ENCODE measurements at regions not wholly inside any gene's neighbourhood (a gene's known extent, or its start where the extent isn't known, plus 50 kb on each side); places are given as distances from the start of the nearest gene placed in this dataset.

GRCh38 chr12:114949058-114949820 lies 265.3 kb upstream of the TBX3 start:
- POLR2A ChIA-PET = interaction anchor here (0.6 to 1.0 kb wide), 3 partner anchors 9 to 619 kb away, joined by 3 to 4 read pairs (median 3); no protein-coding TSS in a partner anchor
- Mint-ChIP-seq H3K4me1 (ENCODE audit: insufficient read depth, unreplicated experiment) (no peaks in the 10 kb centered on the region), H3K9me3 (ENCODE audit: unreplicated experiment) (no peaks in the 10 kb centered on the region), H3K27ac (ENCODE audit: low read depth, unreplicated experiment) (no peak overlapping the region), H3K4me3 (ENCODE audit: unreplicated experiment) (no peak overlapping the region), H3K27me3 (ENCODE audit: insufficient read depth, unreplicated experiment) (no peaks in the 10 kb centered on the region), H3K36me3 (ENCODE audit: insufficient read depth, unreplicated experiment) (no peaks in the 10 kb centered on the region)
- no TSS peak for BruUV-seq (replicated peaks)
- DNase-seq (ENCODE audit: unreplicated experiment) = no peak
- CTCF ChIA-PET = no interaction called here
- intact Hi-C loops (cut with micrococcal nuclease) = no loop called here
- no peak for TF ChIP-seq CTCF (IDR thresholded peaks at IDR 0.05; ENCODE audit: unreplicated experiment)

- H3K9me3 Mint-ChIP-seq (ENCODE audit: unreplicated experiment) = no peaks in the 10 kb centered on the region
- H3K4me1 Mint-ChIP-seq (ENCODE audit: insufficient read depth, unreplicated experiment) = no peaks in the 10 kb centered on the region
- no TSS peak for BruUV-seq (replicated peaks)
Observed at GRCh38 chr12:114945351-114945750, 261.4 kb upstream of the TBX3 start.

GRCh38 chr12:114944736-114945135 lies 260.8 kb upstream of the TBX3 start:
- CTCF ChIA-PET = no interaction called here
- intact Hi-C loops (cut with micrococcal nuclease) = no loop called here

More at GRCh38 chr12:114945351-114945750, 261.4 kb upstream of the TBX3 start:
- CTCF ChIA-PET = no interaction called here
- no peaks in the 10 kb centered on the region for H3K36me3 Mint-ChIP-seq (ENCODE audit: insufficient read depth, unreplicated experiment)
- no peak for TF ChIP-seq CTCF (IDR thresholded peaks at IDR 0.05; ENCODE audit: unreplicated experiment)
- DNase-seq (ENCODE audit: unreplicated experiment) = no peak
- H3K27ac Mint-ChIP-seq (ENCODE audit: low read depth, unreplicated experiment) = no peak overlapping the region
- H3K4me3 Mint-ChIP-seq (ENCODE audit: unreplicated experiment) = no peak overlapping the region
- H3K27me3 Mint-ChIP-seq (ENCODE audit: insufficient read depth, unreplicated experiment) = no peaks in the 10 kb centered on the region
- intact Hi-C loops (cut with micrococcal nuclease) = no loop called here
- POLR2A ChIA-PET = no interaction called here

GRCh38 chr12:114943601-114944000 lies 259.6 kb upstream of the TBX3 start:
- H3K27me3 Mint-ChIP-seq (ENCODE audit: insufficient read depth, unreplicated experiment) = no peaks in the 10 kb centered on the region
- DNase-seq (ENCODE audit: unreplicated experiment) = no peak
- ChIA-PET POLR2A (no interaction called here), CTCF (interaction anchor here (0.9 kb wide), 1 partner anchor 9 kb away, joined by 4 read pairs; no protein-coding TSS in a partner anchor)
- no TSS peak for BruUV-seq (replicated peaks)
- no peaks in the 10 kb centered on the region for H3K4me1 Mint-ChIP-seq (ENCODE audit: insufficient read depth, unreplicated experiment)
- H3K4me3 Mint-ChIP-seq (ENCODE audit: unreplicated experiment) = no peak overlapping the region
- intact Hi-C loops (cut with micrococcal nuclease) = no loop called here
- no peak for TF ChIP-seq CTCF (IDR thresholded peaks at IDR 0.05; ENCODE audit: unreplicated experiment)
- no peak overlapping the region for H3K27ac Mint-ChIP-seq (ENCODE audit: low read depth, unreplicated experiment)
- no peaks in the 10 kb centered on the region for H3K9me3 Mint-ChIP-seq (ENCODE audit: unreplicated experiment)
- H3K36me3 Mint-ChIP-seq (ENCODE audit: insufficient read depth, unreplicated experiment) = no peaks in the 10 kb centered on the region

More at GRCh38 chr12:114944736-114945135, 260.8 kb upstream of the TBX3 start:
- POLR2A ChIA-PET = no interaction called here
- no peak for DNase-seq (ENCODE audit: unreplicated experiment)
- Mint-ChIP-seq H3K27ac (ENCODE audit: low read depth, unreplicated experiment) (no peak overlapping the region), H3K27me3 (ENCODE audit: insufficient read depth, unreplicated experiment) (no peaks in the 10 kb centered on the region), H3K4me3 (ENCODE audit: unreplicated experiment) (no peak overlapping the region), H3K9me3 (ENCODE audit: unreplicated experiment) (no peaks in the 10 kb centered on the region), H3K4me1 (ENCODE audit: insufficient read depth, unreplicated experiment) (no peaks in the 10 kb centered on the region), H3K36me3 (ENCODE audit: insufficient read depth, unreplicated experiment) (no peaks in the 10 kb centered on the region)
- no TSS peak for BruUV-seq (replicated peaks)
- TF ChIP-seq CTCF (IDR thresholded peaks at IDR 0.05; ENCODE audit: unreplicated experiment) = no peak
